OCI-LY3 (cell line): ENCODE measurements at regions not wholly inside any gene's neighbourhood (a gene's known extent, or its start where the extent isn't known, plus 50 kb on each side); places are given as distances from the start of the nearest gene placed in this dataset.

ENCODE experiments used
- H2AFZ ChIP-seq: fragments of 200-600, 300-600 bp; shearing (Covaris generic); 2 replicates; pipeline ENCODE4 v1.6.0; 2014; ENCODE audit warnings: antibody characterized with exemption, low read depth, low read length
- H3K27ac ChIP-seq: fragments of 200-600, 300-600 bp; sonication (generic); 2 replicates; pipeline ENCODE4 v1.5.1; 2014; ENCODE audit warnings: mild to moderate bottlenecking, low read length, moderate library complexity, mixed read lengths
- H3K27me3 ChIP-seq: fragments of 200-600, 300-600 bp; sonication (generic); 2 replicates; pipeline ENCODE4 v1.6.1; 2014; ENCODE audit warnings: low read depth, low read length, mixed read lengths
- H3K36me3 ChIP-seq: fragments of 200-600, 300-600 bp; sonication (generic); replicated peaks from 2 replicates; pipeline ENCODE3; 2014; ENCODE audit warnings: low read depth, low read length, mixed read lengths
- H3K4me1 ChIP-seq: fragments of 300-600, 200-600 bp; sonication (generic); 2 replicates; pipeline ENCODE4 v1.6.1; 2014; ENCODE audit warnings: low read length, mixed read lengths
- H3K4me2 ChIP-seq: fragments of 200-600, 300-600 bp; sonication (generic); 2 replicates; pipeline ENCODE4 v1.6.1; 2014; ENCODE audit warnings: low read length, mixed read lengths
- H3K4me3 ChIP-seq: fragments of 300-600, 200-600 bp; sonication (generic); 2 replicates; pipeline ENCODE4 v1.5.1; 2014; ENCODE audit warnings: antibody characterized with exemption, mild to moderate bottlenecking, low read length, moderate library complexity
- H3K79me2 ChIP-seq: fragments of 300-600, 200-600 bp; shearing (Covaris generic); 2 replicates; pipeline ENCODE4 v1.6.1; 2014; ENCODE audit warnings: mild to moderate bottlenecking, low read length, mixed read lengths
- H3K9ac ChIP-seq: fragments of 300-600, 200-600 bp; shearing (Covaris generic); 2 replicates; pipeline ENCODE4 v1.6.0; 2014; ENCODE audit warnings: mild to moderate bottlenecking, low read length, moderate library complexity
- H3K9me3 ChIP-seq: fragments of 200-600, 300-600 bp; shearing (Covaris generic); 2 replicates; pipeline ENCODE4 v1.6.1; 2014; ENCODE audit warnings: low read length, mixed read lengths; ENCODE audit not compliant: insufficient read depth
- H4K20me1 ChIP-seq: fragments of 200-600, 300-600 bp; sonication (generic); 2 replicates; pipeline ENCODE4 v1.6.1; 2016; ENCODE audit warnings: low read length, mixed read lengths; ENCODE audit not compliant: insufficient read depth
- EZH2phosphoT487 ChIP-seq: fragments of 200-600 bp; shearing (Covaris generic); IDR thresholded peaks from 2 replicates; pipeline ENCODE4 v1.6.1; 2018; ENCODE audit warnings: antibody characterized with exemption, mixed run types, low read depth
- TF ChIP-seq, protein P1 (sequence below): fragments of 200-600, 300-600 bp; sonication (generic); IDR thresholded peaks from 2 replicates; pipeline ENCODE4 v1.5.1; 2014; ENCODE audit warnings: antibody characterized with exemption, low read length, low read depth

GRCh38 chr2:16176971-16177480 lies 236.7 kb downstream of the MYCN start:
- 0 out of 2 replicates have a peak, but pooled peaks cover 7% of the 10 kb centered on the region for H3K27me3 ChIP-seq
- H3K4me1 ChIP-seq, result no peaks in the 10 kb centered on the region
- no peak overlapping the region for H3K4me3 ChIP-seq
- H3K36me3 ChIP-seq, result no peaks in the 10 kb centered on the region
- H4K20me1 ChIP-seq, result no peaks in the 10 kb centered on the region
- H3K27ac ChIP-seq, result no peak overlapping the region
- no peaks in the 10 kb centered on the region for H3K79me2 ChIP-seq
- H3K4me2 ChIP-seq, result no peak overlapping the region
- no peak overlapping the region for H2AFZ ChIP-seq
- H3K9ac ChIP-seq, result no peak overlapping the region
- H3K9me3 ChIP-seq, result no peaks in the 10 kb centered on the region
- TF ChIP-seq, protein P1, sequence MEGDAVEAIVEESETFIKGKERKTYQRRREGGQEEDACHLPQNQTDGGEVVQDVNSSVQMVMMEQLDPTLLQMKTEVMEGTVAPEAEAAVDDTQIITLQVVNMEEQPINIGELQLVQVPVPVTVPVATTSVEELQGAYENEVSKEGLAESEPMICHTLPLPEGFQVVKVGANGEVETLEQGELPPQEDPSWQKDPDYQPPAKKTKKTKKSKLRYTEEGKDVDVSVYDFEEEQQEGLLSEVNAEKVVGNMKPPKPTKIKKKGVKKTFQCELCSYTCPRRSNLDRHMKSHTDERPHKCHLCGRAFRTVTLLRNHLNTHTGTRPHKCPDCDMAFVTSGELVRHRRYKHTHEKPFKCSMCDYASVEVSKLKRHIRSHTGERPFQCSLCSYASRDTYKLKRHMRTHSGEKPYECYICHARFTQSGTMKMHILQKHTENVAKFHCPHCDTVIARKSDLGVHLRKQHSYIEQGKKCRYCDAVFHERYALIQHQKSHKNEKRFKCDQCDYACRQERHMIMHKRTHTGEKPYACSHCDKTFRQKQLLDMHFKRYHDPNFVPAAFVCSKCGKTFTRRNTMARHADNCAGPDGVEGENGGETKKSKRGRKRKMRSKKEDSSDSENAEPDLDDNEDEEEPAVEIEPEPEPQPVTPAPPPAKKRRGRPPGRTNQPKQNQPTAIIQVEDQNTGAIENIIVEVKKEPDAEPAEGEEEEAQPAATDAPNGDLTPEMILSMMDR, result no peak
- no peak for TF ChIP-seq EZH2phosphoT487

DNA sequence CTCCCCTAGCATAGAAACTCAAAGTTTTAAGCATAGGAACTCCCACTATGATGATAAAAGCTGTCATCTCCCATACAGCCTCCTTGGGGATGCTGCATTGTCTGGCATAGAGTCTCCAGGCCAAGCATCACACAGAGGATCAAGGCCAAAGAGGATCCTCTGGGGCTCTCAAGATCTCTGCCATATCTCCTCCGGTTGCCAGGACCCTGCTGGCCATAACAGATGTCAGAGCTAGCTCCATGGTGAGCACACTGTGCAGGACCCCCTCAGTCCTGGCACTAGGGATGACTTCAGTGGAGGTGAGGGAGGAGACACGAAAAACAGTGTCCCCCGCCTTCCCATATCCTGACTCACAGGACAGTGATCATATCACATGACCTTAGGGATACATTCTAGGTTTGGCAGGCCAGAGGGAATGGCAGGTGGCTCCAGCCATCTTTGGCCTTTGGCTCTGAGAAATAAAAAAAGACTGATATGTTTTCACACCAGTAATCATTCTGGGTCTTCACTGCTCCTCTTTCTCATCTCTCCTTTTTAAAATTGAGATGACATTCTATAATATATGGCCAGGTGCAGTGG lies 235.0 kb downstream of the MYCN start:
- H3K79me2 ChIP-seq, result no peaks in the 10 kb centered on the region
- H3K4me2 ChIP-seq, result no peak overlapping the region
- H4K20me1 ChIP-seq, result no peaks in the 10 kb centered on the region
- H3K9ac ChIP-seq, result no peak overlapping the region
- H3K4me1 ChIP-seq, result no peaks in the 10 kb centered on the region
- H3K4me3 ChIP-seq, result no peak overlapping the region
- no peak overlapping the region for H3K27ac ChIP-seq
- no peaks in the 10 kb centered on the region for H3K9me3 ChIP-seq
- 0 out of 2 replicates have a peak, but pooled peaks cover 7% of the 10 kb centered on the region for H3K27me3 ChIP-seq
- TF ChIP-seq, protein P1, result no peak
- no peak; the same call in 1 of the 2 replicates for TF ChIP-seq EZH2phosphoT487
- H3K36me3 ChIP-seq, result no peaks in the 10 kb centered on the region
- H2AFZ ChIP-seq, result no peak overlapping the region

DNA sequence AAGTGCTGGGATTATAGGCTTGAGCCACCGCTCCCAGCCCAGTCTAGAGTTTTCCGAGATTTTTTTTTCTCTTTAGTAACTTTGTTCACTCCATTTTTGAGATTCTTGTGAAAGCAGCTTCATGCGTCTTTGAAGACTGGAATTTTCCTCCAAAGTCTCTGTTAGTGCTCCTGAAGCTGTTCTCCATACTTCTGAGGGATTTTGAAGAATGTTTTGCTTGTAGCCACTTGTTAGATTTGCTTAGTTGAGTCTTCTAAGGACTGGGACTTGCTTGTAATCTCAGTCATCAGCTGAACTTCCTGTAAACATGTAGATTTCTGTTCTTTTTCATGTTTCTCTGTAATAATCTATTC lies 234.3 kb downstream of the MYCN start:
- no peaks in the 10 kb centered on the region for H3K9me3 ChIP-seq

DNA sequence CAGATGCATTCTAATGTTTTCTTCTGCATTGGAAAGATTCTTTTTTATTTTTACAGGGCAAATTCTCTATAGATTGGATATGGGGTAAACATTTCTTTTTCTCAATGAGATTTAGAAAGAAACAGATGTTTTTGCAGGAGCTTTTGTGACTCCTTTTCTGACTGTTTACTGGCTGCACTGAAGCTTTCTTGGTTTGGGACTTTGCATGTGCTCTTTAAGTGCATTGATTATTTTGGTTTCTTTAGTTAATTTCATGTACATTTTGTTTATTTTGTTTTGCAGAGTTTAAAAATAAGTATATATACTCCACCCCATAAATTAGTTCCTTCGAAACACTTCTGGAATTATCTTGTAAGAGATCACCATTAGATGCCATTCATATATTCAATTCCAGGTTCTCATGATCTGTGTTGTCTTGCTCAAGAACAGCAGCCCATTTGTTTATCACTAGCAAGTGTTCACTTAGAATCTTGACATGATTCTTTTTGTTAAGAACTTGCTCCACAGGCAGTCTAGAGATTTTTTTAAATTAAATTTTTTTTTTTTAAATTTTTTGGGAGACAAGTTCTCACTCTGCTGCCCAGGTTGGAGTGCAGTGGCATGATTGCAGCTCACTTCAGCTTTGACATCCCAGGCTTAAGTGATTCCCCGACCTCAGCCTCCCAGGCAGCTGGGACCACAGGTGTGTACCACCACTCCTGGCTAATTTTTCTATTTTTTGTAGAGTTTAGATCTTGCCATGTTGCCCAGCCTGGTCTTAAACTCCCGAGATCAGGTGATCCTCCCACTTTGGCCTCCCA lies 233.7 kb downstream of the MYCN start:
- TF ChIP-seq EZH2phosphoT487, result no peak
- TF ChIP-seq, protein P1, result no peak
- no peaks in the 10 kb centered on the region for H3K36me3 ChIP-seq
- no peak overlapping the region for H3K4me2 ChIP-seq
- no peaks in the 10 kb centered on the region for H3K9me3 ChIP-seq
- no peak overlapping the region for H2AFZ ChIP-seq
- no peaks in the 10 kb centered on the region for H4K20me1 ChIP-seq
- no peak overlapping the region for H3K27ac ChIP-seq
- H3K27me3 ChIP-seq, result 0 out of 2 replicates have a peak, but pooled peaks cover 4% of the 10 kb centered on the region
- H3K4me3 ChIP-seq, result no peak overlapping the region
- H3K79me2 ChIP-seq, result no peaks in the 10 kb centered on the region
- H3K9ac ChIP-seq, result no peak overlapping the region
- no peaks in the 10 kb centered on the region for H3K4me1 ChIP-seq

More for the DNA sequence above, 234.3 kb downstream of the MYCN start:
- Histone ChIP-seq H3K9ac (no peak overlapping the region), H2AFZ (no peak overlapping the region), H3K4me1 (no peaks in the 10 kb centered on the region), H3K36me3 (no peaks in the 10 kb centered on the region), H3K79me2 (no peaks in the 10 kb centered on the region), H3K27me3 (0 out of 2 replicates have a peak, but pooled peaks cover 4% of the 10 kb centered on the region), H4K20me1 (no peaks in the 10 kb centered on the region), H3K4me3 (no peak overlapping the region), H3K4me2 (no peak overlapping the region), H3K27ac (no peak overlapping the region)
- TF ChIP-seq EZH2phosphoT487, result no peak
- TF ChIP-seq, protein P1, result no peak
